HG02981 (cell line): ENCODE measurements at regions not wholly inside any gene's neighbourhood (a gene's known extent, or its start where the extent isn't known, plus 50 kb on each side); places are given as distances from the start of the nearest gene placed in this dataset.
"Not testable (repeated sequence)": the region's sequence is repeated elsewhere in the genome, so short reads cannot be mapped to it uniquely, and the experiment has no call there.

ENCODE experiments used
- ATAC-seq: cut with Tn5 transposase; IDR thresholded peaks from one replicate; pipeline ENCODE4 v1.9.1; 2021; ENCODE audit warnings: mild to moderate bottlenecking, moderate library complexity; ENCODE audit not compliant: unreplicated experiment

DNA sequence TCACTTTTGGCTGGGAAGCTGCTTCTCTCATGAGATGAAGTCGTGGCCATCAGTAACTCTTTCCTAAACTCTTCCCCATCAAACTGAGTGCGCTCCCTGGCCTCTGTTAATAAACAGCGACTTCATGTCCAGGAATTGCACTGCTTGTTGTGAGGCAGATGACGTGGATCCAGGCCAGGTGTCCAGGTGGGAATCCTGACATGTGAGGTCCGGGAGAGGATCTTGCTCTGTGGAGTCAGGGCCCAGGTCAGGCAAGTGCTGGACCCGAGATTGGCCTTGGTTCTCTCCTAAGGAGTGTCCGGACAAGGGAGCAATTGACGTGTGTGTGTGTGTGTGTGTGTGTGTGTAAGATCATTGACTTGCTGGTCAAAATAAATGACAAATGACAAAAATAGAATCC is 362.7 kb downstream of the GLRX3 start:
- ATAC-seq, result no peak

DNA sequence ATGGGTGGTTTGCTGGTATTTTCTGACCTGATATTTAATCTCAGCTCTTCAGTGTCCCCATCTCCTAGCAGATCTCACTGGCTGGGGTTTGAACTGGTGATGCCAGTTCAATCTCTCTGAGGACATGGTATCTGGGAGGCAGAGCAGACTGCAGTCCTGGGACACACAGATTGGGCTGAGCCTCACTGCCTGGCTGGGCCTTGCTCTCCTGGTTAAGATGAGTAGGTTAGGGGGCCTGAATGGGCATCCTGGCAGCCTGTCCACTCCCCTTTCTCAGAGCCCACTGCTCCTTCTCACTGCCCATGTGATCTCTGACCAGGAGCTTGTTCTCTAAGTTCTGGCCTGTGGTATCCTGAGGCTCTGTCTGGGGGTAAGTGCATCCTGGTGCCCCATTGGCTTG is 363.4 kb downstream of the GLRX3 start:
- no peak for ATAC-seq

DNA sequence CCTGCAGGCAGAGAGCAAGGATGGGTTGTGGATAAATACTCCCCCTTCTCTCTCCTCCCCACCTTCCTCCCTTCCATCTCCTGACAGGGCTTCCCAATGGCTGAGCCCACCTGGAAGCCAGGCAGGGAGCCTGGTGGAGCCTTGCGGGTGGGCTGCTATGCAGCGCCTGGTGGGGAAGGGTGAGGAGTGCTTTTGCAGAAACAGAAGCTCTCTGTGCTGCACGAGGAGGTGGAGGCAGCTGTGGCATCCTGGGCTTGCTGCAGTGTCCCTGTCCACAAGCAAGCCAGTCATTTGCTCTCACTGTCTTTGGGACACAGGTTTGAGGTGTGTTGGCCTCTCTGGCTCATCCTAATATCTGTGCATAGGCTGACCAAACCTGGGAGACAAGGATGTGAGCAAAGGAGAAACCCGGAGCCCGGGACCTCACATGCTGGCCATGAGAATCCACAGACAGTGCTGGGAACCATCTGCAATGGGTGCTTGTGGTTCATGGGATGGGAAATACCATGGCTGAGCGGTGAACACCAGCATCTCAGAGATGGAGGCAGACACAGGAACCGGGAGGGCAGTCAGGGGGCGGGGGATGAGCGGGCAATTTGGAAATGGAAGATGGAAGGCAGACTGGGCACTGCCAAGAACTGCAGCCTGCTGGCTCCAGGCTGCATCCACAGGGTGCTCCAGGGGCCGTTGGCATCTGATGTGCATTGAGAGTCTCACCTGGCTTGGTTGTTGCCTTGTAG is 364.2 kb downstream of the GLRX3 start:
- no peak for ATAC-seq

DNA sequence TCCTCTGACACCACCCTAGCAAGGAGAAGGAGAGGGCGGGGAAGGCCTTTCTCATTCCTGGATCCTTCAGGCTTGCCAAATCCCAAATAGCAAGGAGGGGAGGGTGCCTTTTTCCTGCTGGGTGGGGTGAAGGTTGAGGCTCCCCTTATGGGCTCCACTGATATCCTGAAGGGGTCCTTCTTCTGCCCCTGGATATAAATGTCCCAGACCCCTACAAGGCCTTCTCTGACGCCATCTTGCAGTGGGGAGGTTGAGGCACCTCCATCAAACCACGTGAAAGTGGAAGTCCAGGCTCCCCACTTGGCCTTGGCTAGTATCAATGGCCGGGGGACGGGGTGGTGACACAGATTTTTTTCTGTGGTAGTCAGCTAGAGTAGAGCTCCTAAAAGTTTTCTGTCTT is 371.3 kb downstream of the GLRX3 start:
- ATAC-seq, result no peak

DNA sequence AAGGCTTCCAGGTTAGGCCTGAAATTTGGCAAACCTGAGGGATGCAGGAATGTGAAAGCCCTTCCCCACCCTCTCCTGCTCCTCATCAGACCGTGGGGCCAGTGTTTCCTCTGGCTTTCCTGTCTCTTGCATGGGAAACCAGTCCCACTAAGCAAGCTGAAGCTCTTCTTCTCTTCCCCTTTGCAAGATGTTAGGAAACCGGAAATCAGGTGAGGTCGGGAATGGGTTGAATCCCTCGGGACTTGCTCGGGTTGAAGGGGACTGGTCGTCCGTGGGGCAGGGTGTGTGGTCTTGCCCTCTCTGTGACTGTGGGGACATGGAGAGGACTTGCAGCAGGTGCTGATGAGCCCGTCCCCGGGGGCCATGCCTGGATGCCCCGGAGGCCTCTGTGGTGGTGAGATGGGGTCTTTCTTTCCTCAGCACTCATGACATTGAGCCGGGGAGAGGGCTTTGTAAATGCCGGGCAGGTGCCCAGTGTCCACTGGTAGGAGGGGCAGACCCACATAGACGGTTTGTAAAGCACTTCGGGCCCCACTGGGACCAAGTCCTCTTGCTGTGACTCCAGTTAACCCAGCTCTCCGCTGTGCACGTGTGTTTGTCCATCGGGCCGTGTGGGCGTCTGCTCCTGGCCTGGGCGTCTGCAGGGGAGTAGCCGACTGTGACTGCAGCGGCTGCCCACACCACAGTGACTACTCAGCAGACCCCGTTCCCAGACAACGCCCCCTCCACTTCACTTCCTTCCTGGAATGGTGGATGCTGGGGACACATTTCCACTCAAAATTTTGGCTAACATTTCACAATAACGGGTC is 373.9 kb downstream of the GLRX3 start:
- ATAC-seq, result no peak

DNA sequence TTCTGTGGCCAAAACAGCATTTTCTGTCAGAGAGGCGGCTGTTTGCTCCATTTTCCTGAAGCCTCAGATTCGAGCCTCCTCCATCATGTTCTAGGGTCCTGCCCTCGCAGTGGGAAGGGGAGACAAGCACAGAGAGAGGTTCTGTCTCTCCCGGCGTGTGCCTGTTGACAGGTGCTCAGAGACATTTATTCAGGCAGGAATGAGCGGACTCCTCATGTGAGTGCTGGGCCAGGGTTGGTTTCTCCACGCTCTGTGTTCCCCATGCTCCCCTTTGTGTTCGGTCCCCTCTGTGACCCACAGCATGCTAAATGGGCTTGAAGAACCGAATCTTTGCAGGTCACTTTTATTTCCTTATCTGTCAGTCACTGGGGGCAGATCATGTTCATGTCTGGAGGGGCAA is 374.6 kb downstream of the GLRX3 start:
- no peak for ATAC-seq

DNA sequence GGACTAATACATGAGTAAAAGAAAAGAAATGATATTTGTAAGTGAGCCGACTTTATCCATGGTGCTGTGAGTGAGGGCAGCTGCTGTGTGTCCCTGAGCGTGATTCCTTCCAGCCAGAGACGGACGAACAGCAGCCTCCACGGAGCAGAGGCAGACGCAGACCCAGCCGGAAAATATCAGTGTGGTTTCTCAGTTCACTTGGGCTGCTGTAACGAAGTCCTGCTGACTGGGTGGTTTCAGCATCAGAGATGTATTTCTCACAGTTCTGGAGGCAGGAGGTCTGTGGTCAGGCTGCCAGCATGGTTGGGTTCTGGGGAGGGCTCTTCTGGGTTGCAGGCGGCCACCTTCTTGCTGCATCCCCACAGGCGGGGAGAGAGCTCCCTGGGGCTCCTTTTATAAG is 375.6 kb downstream of the GLRX3 start:
- no peak for ATAC-seq

DNA sequence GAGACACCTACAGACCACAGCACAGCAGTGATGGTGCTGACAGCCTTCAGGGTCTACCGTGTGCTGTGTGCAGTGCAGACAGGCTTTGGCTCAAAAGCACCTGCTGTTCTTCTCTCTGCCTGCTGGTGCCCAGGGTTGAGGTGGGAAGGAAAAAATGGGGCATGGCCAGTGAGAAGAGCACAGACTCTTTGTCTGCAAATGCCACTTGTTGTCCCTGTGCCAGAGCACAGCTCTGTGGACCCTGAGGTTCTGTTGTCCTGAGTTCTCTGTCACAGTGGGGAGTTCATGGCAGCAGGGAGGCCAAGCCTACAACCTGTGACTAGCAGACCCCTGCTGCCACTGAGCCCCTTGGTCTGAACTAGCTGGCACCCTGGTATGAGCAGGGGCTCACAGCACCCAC is 376.7 kb downstream of the GLRX3 start:
- no peak for ATAC-seq

DNA sequence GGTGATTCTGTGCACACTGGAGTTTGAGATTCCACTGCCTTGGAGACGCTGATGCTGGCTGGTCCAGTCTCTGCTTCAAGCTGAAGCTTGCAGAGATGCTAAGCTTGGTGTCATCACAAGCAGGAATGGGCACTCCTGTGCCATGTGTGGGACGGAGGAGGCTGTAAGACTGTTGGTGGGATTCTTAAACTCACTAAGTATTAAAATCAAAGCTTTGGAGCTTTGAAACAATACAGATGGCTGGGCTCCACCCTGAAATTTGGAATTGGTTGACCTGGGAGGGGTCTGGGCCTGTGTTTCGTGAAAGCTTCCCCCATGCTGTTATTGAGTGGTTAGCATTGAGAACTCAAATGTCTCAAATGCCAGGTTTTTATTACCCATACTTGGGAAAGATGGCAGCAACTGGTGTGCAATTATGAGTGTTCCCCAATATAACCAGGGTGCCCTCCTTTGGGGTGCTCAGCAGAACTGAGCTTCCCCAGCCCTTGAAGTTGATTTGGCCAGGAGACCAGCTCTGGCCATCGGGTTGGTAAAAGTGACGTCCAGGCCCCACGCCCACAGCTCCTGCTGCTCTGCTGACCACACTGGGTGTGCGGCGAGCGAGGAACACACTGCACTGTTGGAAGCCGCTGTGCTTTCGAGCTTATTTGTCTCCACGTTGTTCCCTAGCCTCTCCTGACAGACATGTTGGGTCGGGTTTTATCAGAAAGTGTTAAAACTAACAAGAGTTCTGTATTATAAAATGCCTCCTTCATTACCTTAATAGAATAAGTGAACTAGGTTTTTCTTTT is 377.7 kb downstream of the GLRX3 start:
- no peak for ATAC-seq

DNA sequence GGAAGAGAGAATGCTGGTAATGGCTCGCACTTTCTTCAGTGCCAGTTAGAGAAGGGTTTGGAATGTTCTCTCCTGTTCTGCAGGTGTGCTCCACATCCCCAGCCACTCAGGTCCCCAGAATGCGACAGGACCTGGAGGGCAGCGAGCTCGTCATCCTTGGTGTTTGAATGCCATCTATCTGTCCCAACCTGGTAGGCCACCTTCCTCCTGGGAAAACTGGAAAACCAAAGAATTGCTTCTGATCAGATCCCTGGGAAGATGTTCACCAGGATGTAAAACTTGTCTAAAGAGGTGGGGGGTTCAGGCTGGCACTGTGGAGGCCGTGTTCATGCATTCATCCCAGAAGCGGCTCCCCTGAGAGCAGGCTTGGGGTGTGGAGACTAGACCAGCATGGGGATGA is 379.5 kb downstream of the GLRX3 start:
- no peak for ATAC-seq

DNA sequence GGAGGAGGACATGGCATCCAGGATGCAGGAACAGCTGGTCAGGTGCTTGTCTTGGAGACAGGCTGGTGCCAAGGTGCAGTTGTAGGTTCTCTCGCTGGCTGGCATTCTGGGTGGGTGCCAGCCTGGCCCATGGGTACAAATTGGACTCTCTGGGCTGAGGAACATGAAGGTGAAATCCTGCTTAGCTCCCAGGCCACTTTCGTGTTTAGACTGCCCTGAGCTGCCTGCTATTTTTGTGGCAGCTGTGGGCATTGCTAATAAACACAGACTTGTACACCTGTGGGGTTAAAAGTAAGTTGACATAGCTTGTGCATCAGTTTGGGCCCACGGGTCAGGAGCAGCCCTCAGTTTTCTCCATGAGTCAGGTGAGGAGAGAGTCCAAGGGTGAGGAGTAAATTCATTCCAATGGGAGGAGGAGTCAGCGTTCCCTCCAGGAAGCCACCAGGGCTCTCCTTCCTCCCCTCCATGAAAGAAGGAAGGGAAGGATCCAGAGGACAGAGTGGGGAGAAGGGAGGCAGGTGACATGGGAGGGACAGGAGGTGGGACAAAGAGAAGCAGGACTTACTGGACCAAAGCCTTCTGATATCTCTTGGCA is 380.0 kb downstream of the GLRX3 start:
- ATAC-seq, result no peak

DNA sequence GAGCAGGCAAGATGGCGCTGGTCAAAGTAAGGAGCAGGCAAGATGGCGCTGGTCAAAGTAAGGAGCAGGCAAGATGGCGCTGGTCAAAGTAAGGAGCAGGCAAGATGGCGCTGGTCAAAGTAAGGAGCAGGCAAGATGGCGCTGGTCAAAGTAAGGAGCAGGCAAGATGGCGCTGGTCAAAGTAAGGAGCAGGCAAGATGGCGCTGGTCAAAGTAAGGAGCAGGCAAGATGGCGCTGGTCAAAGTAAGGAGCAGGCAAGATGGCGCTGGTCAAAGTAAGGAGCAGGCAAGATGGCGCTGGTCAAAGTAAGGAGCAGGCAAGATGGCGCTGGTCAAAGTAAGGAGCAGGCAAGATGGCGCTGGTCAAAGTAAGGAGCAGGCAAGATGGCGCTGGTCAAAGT is 382.7 kb downstream of the GLRX3 start:
- ATAC-seq, result not testable (repeated sequence)

DNA sequence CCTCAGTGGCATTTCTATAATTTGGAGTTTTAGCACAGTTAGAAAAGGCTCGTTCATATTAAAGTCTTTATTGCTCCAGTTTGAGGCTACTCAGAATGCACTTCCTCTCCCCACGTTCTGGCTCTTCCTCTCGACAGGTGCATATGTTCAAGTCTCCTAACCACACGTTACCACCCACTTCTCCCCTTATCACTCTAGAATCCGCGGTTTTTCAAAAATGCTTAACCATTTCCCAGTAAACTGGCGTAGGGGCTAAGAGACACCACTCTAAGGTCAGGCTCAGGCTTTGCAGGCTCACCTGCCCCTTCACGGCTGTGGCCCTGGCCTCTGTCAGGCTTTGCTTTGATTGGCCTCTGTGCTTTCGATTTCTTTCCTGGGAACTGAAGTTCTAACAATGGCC is 383.6 kb downstream of the GLRX3 start:
- ATAC-seq, result no peak

DNA sequence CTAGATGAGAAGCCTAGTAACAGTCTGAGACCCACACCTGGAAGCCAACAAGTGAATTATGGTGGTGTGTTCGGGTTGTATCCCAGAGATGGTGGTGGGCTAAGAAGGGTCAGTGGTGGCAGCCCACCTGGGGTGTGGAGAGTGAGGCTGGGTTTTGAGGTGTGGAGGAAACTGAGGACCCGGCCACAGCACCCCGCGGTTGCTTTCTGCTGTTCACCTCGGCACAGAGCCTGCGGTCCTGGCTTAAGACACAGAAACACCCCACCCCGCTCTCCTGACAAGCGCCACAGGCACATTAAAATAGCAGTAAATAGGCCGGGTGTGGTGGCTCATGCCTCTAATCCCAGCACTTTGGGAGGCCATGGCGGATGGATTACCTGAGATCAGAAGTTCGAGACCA is 395.1 kb downstream of the GLRX3 start:
- no peak for ATAC-seq

DNA sequence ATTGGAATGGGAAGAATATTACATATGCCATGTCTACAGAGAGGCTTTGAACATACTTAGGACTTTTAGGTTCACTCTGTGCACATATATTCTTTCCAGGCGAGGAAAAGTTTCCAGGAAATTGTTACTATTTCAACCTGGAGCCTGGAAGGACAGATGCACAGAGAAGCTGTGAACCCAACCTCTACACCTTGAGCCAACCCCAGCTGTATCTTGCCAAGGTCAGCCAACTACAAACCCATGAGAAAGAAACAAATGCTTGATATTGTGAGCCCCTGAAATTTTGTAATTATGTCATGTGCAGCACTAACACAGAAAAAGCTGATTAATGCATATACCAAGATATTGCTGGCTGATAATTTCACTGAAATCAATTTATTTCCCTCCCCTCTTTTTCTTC is 404.9 kb downstream of the GLRX3 start:
- ATAC-seq, result no peak

DNA sequence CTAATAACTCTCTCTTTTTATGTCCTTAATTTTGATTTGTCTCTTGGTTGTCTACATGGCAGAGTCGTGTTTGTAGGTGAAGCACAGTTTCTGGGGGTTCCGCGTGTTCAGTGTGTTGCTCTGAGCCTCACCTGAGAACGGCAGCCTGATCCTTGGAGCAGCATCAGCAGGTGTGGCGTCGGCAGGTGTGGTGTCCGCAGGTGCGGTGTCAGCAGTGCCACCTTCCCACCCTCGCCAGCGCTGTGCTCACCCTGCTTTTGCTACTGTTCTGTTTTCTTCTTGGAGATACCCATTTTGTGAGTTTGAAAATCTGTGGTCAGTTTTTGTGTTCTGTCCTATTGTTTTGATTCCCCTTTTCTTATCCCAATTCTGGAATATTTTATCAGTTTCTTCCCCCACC is 406.6 kb downstream of the GLRX3 start:
- ATAC-seq, result no peak

DNA sequence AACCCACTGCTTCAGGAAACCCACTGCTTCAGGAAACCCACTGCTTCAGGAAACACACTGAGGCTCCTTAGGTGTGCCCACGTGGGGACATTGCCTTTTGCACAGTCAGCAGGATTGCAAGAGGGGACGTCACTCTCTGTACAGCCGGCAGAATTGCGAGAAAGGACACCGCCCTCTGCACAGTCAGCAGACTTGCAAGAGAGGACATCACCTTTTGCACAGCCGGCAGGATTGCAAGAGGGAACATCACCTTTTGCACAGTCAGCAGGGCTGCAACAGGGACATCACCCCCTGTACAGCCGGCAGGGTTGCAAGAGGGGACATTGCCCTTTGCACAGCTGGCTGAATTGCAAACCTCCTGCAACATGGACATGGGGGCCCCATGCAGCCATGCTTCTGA is 407.6 kb downstream of the GLRX3 start:
- no peak for ATAC-seq

DNA sequence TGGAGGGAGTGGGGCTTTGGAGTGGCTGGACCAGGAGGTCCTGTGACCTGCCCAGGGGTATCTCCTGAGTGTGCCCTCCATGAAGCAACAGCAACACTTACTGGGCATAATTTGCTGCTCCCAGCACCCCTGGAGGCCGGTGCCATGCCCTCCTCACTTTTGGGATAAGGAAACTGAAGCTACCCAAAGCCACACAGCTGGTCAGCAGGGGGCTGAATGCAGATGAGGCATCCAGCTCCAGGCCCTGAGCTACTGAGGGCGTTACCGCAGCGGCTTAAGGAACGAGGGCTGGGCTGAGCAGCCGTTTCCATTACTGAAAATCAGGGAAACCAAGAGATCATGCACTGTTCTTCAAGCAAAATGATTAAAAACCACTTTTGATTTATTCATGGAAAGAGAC is 408.9 kb downstream of the GLRX3 start:
- no peak for ATAC-seq

DNA sequence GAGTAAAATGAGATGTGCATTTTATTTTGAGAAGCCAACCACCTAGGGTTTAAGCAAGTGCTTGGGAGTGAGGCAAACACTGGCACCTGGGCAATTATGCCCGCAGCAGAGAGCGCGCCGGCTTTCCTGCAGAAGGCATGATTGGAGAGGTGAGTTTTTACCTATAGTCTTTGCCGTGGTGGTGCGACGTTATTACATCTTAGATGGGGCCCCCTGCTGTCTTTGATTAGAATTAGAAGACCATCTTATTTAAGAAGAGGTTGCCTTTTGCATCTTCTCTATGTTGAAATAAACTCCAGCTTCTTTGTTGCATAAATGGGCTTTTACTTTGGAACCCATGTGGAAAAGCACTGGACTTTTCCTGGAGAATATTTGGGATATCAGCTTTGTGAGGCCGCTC is 409.5 kb downstream of the GLRX3 start:
- ATAC-seq, result no peak

DNA sequence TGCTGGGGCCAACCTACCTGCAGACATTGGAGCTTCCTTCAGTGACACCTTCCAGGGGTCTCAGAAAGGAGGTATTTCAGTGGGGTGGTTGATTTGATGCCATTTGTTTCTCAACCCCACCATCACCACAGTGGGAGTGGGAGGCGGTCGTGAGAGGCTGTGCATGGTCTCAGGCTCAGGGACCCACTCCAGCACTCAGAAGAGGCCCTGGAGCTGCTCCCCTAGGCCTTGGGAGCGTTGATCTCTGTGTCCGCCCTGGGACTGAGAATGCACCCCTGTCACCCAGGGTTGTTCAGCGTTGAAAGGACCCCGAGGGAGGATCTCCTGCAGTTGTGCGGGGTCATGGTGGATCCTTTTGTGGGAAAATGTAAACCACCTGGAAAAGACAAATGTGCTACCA is 410.6 kb downstream of the GLRX3 start:
- no peak for ATAC-seq

DNA sequence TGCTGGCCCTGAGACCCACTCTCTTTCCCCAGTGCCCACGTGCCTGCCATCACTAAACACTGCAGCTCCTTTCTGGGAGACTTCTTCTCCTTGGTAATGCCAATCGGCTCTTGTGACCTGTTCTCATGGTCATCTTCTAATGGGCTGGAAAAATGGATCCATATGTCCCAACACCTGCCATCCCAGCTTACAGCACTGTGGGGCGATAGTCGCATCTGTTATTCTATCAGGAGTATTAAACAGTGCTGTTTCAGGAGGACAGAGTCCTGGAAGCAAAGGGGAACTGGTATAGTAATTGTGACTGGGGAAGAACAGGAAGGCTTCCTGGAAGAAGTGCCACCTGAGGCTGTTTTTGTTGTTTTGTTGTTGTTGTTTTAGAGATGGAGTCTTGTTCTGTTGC is 411.2 kb downstream of the GLRX3 start:
- ATAC-seq, result no peak
